ENCODE measurements at regions not wholly inside any gene's neighbourhood (a gene's known extent, or its start where the extent isn't known, plus 50 kb on each side); places are given as distances from the start of the nearest gene placed in this dataset.

GRCh38 chr2:195495966-195496365, 161.1 kb upstream of the SLC39A10 start:
- TF ChIP-seq CTCF (IDR thresholded peaks at IDR 0.05; ENCODE audit: insufficient read depth, low read depth, low read length): no peak
- no peak for TF ChIP-seq EZH2 (IDR thresholded peaks at IDR 0.05; ENCODE audit: insufficient read depth, low read length)
